Stimulated activated CD4-positive, alpha-beta T cell treated with anti-CD3 and anti-CD28 coated beads, Interleukin-12 subunit alpha, Interleukin-12 subunit beta, amount 100 ng/mL, for 24 hours (primary cell): ENCODE measurements at regions not wholly inside any gene's neighbourhood (a gene's known extent, or its start where the extent isn't known, plus 50 kb on each side); places are given as distances from the start of the nearest gene placed in this dataset.

Experiments used
- DNase-seq, 2 experiments: peaks; one replicate each; pipeline ENCODE4 v3.0.0-alpha.2; 2020; ENCODE audit warnings: low read depth in 2 of 2

DNA sequence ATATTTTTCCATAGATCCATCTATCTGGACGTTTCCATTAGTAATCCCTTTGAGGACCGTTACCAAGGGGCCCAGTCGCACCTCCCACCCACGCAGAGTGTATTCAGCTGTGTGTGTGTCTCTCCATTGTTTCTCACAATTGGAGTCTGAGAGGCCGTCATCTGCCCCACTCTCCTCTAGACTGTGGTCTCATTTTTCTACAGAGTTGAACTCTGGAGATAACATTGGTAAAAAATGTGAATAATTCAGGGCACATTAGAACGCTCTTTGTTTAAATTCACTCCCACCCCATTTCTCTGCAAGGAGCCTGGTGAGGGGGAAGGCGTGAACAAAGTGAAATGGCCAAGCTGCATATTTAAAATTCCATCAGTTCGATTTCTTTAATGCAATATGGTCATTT is 333.1 kb upstream of the MAF start:
- DNase-seq: no peak

DNA sequence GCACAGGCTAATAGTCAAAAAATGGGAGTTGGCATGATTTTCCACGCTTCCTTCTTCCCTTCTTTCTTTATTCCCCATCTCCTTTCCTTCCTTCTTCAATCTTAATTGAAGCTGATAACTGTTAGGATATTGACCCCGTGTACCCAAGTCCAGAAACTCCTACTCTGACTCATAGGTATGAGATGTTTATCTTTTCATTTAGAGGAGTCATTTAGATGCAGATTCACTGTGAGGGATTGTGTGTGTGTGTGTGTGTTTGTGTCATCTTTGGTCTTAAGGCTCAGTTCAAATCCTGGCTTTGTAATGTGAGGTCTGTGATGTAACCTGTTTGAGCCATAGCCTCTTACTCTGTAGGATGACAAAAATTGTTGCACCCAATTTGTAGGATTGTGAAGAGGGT is 332.0 kb upstream of the MAF start:
- DNase-seq: no peak

DNA sequence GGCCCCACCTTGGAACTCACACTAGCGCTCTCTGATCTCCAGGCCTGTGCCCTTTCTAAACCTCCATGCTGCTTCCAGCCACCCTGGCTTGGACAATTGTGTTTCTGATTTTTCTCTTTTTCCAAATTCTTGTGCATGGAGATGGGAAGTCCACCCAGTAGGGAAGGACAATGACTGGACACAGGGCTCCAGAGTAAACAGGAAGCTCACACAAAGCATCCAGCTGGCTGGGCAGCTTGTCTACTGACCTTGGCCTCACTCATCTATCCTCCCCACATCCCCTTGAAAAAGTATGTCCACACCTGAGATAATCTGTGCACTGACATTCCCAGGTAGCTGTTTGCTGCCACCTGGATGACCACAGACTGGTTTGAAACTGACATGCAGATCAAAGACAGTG is 331.2 kb upstream of the MAF start:
- no peak for DNase-seq

DNA sequence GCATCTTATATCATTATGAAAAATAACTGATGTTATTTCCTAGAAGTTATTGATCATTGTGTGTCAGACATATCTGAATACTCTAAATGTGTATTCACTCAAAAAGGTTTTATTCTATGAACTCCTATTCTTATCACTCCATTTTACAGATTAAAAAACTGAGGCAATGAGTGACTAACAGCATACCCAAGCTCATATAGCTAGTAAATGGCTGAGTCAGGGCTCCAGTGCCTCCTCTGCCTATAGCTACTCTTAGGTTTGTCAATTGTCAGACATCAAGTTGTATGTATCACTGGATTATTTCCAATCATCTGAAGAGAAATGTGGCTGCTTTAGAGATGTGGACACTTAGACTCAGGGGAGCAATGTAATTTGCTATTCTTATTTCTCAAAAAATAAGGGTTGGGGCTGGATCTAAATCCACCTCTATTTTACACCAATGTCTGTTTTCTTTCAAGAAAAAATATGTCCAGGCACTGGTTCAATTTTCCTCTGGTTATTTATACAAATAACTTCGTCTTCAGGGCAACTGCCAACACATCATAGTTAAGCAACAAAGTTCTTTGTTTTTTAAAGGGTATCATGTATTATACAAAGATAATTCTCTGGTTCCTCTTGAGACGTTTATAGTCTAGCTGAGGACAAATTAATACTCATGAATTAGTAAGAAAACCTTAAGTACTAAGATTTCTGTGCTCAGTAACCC is 328.9 kb upstream of the MAF start:
- no peak for DNase-seq

DNA sequence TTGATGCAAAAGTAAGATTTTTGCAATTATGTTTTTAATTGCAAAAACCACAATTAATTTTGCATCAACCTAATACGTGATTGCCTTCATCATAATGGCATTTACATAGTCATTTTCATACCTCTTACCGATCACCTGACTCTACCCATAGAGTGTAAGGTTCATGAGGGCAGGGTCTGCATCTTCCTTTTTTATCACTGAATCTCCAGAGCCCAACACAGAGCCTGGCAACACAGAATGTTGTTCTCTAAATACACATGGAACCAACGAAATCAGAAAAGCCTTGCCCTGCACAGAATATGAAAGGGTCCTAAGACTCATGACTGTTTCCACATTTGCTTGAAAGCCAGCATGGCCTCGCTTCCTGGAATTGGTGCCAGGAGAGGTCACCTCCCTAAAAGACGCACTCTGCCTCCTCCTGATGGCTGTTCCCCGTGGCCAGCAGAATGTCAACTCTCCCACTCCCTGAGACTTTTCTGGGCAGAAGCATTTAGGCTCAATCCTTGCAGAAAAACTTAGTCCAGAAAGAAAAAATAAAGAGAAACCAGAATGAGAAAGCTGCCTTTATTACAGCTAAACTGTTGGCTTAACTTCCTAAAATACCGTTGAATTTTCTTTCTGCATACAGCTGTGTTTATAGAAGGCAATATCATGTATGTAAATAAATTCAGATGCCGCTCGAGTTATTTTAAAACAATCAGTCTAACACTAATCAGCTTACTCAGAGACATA is 327.8 kb upstream of the MAF start:
- DNase-seq: no peak

DNA sequence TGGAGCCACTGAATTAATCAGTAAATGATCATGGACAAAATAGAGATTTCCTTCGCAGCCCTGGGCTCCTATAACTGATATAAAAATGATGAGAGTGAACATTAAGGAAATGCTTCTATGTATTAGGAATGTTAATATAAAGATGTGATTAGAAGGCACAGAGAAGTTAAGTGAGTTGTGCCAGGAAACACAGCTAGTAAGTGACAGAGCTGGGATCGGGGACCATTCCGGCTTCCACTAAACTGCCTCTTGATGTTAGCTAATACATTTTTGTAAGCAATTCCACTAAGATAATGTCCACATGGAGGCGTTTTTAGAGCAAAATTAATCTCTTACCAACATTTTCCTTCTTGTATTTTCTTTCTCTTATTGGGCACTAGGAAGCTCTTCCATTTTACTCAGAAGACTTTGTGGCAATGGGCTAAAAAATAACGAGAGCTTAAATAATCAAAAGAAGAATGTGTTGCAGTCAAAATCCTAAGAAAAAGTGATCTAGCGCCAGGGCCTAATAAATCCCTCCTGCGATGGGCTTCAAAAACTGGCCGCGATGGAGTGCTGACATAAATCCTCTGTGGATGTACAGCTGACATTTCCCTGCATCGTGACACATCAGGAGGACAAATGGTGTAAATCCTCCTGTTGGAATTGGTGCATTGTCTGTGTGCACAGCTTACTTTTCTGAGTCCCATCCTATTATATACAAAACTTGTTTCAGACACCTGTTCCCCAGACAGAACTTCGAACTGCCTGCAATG is 326.1 kb upstream of the MAF start:
- no peak for DNase-seq

DNA sequence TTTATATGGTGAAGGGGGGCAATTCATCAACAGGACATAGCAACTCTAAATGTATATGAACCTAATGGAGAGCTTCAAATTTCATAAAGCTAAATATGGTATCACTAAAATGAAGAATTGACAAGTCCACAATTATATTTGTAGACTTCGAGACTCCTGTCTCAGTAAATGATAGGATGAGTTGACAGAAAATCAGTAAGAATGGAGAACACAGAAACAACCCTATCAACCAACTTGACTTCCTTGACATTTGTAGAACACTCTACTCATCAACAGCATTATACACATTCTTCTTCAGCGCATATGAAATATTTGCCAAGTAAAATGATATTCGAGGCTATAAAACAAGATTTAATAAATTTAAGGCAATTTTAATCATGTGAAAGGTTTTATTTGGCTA is 322.9 kb upstream of the MAF start:
- no peak for DNase-seq

DNA sequence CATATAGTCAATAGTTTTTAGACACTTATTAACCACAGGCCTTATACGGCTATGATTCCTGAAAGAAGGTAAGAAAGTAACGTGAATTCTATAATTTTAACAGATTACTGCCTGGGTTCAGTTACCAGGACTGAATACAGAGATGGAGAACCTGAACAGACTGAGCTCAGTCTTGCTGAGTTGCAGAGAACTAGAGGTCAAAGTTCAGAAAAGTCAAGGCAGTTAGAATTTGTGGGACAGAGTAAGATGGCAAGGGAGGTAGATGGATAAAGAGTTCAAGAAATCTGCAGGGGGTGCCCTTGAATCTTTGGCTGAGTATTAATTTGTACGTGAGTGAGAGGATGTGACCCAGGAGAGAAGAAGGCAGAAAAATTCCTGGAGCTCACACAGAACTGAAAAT is 320.1 kb upstream of the MAF start:
- DNase-seq: no peak

DNA sequence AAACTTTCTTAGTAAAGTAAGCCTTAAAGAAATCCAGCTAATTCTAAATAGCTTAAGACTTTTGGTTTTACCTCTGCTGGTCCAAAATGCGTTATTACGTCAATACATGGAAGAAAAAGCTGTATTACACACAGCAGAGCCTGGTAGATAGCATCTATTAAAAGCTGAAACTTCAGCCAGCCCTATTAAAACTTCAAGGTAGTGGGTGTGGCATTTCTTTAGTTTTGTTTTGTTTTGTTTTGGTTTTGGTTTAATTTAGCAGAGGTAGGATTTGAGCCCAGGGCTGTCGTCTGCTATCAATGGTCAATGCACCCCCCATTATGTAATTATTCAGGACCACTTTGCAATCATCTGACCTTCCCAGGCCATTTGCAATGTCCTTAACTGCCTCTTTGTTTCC is 318.4 kb upstream of the MAF start:
- no peak for DNase-seq

DNA sequence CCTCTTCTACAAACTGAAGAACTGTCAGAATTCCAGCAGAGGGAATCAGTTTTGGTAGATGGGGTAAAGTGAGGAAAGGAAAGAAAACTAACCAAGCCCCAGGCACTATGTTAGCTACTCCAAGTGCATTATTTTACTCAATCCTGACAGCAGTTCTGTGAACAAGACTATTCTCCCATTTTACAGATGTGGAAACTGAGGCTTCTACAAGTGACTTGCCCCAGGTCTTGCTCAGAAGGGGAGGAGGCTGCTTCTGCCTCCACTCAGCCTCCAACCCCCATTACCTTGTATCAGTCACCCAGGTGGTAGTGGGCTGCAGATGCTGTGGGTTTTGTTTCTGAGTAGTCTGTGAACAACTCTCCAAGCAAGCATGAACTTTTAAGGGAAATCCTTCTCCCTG is 315.2 kb upstream of the MAF start:
- no peak for DNase-seq

DNA sequence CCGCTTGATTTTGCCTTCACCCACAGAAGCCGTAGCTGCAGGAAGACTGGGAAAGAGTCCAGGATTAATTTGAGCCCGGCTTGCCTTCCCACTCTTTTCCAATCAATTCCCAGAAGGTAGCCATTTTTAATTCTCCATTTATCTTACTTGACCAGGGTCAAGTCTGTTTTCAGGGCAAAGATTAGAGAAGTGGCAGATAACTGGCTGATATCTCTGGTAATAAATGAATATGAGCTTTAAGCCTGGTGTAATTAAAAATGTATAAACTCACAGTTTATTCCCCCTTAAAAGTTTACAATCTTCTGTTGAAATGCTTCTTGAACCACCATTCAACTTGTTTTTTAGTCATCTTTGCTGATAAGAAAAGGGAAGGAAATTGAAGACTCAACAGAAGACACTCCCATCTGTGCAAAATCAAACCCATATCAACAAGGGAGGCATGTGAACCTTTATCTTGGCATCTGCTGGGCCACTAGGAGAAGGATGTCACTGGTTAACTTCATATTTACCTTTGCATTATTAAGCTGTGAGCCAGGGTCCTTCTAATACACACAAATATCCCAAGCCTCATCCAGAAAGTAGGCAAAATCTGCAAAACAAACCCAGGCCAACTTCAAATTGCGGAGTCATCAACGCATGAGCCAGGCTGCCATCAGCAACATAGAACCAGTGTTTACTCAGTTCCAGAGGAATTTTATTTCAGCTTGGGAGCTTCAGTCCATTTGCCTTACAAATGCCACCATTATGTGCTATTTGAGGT is 314.6 kb upstream of the MAF start:
- no peak for DNase-seq

DNA sequence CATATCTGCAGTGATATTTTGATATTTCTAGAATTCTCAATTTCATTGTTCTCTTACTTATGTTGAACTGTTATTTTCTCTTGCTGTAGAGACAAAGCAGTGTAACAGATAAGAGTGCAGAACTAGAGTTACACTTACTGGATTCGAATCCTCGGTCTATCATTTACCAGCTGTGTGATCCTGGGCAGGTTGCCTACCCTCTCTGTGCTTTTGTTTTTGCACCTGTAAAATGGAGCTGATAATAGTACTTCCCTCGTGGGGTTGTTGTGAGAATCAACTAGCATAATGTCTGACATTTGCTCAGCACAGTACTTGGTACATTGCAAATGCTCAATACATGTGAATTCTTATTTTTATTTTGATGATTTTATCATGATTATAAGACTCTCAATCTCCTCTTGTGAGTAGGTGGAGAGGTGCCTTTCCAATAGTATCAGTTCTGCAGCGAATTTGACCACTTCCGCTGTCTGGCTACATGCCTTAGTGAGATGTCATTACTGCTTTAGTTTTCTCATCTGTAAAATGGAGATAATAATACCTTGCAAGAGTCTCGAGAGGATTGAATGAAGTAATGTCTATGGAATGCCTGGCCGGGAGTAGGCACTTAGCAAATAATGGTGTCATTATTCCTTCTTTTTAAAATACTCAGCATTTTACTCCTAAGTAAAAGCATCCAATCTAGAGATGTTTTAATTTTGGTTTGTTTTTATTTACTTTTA is 312.2 kb upstream of the MAF start:
- DNase-seq: no peak

DNA sequence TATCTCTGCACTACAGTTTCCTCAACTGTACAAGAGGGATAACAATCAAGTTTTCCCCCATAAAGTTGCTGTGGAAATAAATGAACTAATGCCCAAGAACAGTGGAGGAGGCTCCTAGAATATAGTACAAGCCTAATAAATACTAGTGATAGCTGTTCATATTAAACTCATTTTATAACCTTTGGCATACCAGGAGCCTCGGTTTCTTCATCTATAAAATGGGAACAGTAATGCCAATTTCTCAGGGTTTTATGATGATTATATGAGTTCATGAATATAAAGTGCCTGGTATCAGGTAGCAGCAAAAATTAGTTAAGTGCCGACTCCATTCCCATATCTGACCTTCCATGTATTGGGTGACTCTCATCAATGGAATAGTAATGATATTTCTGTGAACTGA is 311.1 kb upstream of the MAF start:
- no peak for DNase-seq

DNA sequence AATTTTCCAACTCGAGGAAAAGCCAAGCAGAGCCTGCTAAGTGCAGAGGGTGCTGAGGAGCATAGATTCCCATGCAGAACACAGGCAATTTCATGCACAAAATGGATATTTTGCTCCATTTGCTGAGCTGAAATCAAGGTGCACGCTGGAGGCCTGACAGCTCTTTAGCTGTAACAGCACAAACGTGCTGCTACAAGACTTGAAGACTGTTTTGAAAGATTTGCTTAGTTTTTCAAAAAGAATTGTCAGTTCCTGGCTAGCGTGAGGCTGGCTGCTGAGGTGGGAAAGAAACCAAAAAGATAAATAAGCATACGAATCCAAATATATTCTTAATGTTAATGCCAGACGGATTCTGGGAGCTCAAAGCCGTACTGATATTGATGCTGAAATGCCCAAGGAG is 309.0 kb upstream of the MAF start:
- no peak for DNase-seq

DNA sequence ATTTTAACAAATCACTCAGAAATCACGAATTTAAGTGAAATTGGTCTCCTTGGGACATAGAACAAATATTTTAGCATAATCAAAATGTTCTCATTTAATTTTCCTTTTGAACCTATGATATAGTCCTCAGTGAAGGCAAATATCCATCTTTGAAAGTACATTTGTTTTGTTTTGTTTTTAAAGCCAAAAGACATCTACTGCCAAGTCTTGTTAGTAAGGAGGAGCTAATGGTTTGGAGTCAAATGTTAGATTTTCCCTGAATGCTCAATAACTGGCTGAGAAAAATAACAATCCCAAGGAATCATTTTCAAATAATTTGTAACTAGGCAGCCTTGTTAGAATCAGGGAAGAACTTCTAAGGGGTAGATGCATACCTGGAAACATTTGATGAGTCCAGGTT is 302.9 kb upstream of the MAF start:
- DNase-seq: no peak

DNA sequence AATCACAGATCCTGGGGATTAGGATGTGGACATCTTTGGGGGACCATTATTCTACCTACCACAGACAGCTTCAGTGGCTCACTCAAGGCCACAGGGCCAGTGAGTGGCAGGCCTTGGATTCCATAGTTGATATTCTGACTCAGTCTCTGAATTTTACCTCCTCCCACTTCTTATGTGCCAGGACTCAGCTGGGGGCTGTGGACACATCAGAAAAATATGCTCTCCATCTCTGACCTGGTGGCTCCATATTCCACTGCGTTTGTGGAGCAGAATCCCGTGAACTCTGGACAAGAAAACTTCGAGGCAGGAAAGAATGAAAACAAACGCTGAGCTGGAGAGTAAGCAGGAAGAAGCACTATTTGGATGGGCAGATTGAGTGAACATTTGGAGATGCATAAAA is 301.8 kb upstream of the MAF start:
- no peak for DNase-seq

DNA sequence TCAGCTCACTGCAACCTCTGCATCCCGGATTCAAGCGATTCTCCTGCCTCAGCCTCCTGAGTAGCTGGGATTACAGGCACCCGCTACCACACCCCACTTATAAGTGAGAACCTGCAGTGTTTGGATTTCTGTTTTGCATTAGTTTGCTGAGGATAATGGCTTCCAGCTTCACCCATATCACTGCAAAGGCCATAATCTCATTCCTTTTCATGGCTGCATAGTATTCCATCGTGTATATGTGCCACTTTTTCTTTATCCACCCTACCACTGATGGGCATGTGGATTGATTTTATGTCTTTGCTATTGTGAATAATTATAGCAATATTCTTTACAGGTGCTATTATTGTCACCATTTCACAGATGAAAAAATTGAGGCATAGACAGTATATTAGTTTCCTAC is 301.0 kb upstream of the MAF start:
- no peak for DNase-seq

DNA sequence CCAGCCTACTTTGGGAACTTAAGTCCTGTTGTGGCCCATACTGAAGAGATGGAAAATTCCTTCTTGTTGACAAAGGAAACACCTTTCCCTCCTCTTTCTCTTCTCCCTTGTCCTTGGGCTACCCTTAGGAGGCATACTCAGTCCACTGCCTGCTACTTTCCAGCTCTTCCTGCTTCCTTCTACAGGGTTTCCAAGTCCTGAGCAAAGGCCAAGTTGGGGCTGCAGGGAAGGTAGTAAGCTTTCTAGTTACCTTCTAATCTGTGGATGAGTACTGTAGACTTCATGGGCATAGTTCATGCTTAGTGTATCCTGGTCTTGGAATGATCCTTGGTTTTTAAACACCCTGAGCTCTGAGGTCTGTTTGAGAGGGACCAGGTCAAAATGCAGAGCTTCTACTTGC is 299.2 kb upstream of the MAF start:
- no peak for DNase-seq

DNA sequence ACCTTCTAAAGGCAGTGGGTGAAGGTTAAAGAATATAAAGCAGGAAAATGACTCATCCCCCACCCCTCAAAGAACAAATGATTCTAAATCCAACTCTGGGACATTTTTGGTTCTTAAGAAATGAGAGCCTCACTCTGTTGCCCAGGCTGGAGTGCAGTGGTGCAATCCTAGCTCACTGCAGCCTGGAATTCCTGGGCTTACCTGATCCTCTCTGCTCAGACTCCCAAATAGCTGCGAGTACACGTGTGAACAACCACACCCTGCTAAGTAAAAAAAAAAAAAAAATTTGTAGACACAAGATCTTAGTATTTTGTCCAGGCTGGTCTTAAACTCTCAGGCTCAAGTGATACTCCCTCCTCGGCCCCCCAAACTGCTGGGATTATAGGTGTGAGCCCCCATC is 298.8 kb upstream of the MAF start:
- DNase-seq: no peak

DNA sequence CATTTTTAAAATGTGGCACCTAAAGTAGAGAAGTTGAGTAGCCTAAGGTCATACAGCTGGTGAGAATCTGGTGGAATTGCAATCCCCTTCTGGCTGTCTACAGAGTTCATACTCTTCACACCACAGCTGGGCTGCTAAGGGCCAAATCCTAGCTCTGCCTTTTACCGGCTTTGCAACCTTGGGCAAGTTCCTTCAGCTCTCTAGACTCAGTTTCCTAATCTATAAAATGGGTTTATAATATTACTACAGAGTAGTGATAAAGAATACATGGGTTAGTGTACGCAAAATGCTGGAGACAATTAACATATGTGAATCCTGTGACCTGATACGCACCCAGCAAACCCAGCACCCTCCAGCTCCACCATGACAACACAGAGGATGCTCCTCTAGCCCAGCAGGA is 298.2 kb upstream of the MAF start:
- no peak for DNase-seq

DNA sequence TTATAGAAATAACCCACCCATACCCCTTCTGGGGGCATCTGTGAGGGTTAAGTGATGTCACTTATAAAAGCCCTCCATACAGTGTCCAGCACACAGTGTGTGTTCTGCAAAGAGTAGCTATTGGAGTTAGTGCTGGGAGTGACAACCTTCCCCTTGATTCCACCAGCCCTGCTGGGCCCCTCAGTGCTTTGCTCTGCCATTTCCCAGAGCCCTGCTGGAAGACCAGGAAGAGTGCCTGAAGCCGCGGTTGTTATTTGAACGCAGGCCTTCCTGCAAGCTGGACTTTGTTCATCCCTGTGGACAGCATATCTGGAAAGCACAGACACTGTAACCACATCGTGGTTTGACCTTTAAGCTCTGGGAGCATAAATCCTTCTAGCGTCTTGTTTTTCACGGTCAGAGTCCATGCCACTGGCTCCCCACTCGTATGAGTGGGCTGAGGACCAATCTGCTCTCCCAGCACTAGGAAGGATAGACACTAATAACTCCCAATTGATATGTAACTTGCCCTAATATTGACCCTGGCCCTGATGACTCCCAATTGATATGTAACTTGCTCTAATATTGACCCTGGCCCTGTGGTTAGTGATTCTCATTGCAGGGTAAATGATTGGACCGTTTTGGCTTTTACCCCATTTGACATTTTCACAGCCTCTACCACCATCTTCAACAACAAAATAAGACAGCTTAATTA is 297.1 kb upstream of the MAF start:
- no peak for DNase-seq
